Astrocyte (in vitro differentiated cells and primary cell): ENCODE measurements at regions not wholly inside any gene's neighbourhood (a gene's known extent, or its start where the extent isn't known, plus 50 kb on each side); places are given as distances from the start of the nearest gene placed in this dataset.

Experiments used
- DNase-seq: peaks from one replicate; pipeline ENCODE4 v3.0.0-alpha.2; 2010; ENCODE audit warnings: low read depth
- FAIRE-seq: peaks from 2 replicates; lab custom pipeline; 2011; peaks lifted over from hg19 to GRCh38; lab: Jason Lieb, UNC
- H2AFZ ChIP-seq: 2 replicates; pipeline ENCODE4 v1.6.0; 2012; ENCODE audit warnings: low read depth, low read length, inconsistent platforms
- H3K27ac ChIP-seq: 2 replicates; pipeline ENCODE4 v1.5.1; 2011; ENCODE audit warnings: low read depth, low read length, inconsistent platforms
- H3K27me3 ChIP-seq: 2 replicates; pipeline ENCODE4 v1.6.0; 2011; ENCODE audit warnings: low read length, inconsistent platforms; ENCODE audit not compliant: insufficient read depth
- H3K36me3 ChIP-seq: 2 replicates; pipeline ENCODE4 v1.5.1; 2011; ENCODE audit warnings: low read length, inconsistent platforms; ENCODE audit not compliant: insufficient read depth
- H3K4me1 ChIP-seq: 2 replicates; pipeline ENCODE4 v1.5.1; 2011; ENCODE audit warnings: low read length, inconsistent platforms; ENCODE audit not compliant: insufficient read depth
- H3K4me2 ChIP-seq: 2 replicates; pipeline ENCODE4 v1.6.0; 2012; ENCODE audit warnings: low read length, inconsistent platforms
- H3K4me3 ChIP-seq: 2 replicates; pipeline ENCODE4 v1.5.1; 2011; ENCODE audit warnings: low read depth, mild to moderate bottlenecking, low read length, inconsistent platforms; ENCODE audit not compliant: insufficient read depth
- H3K79me2 ChIP-seq: 2 replicates; pipeline ENCODE4 v1.6.0; 2012; ENCODE audit warnings: mild to moderate bottlenecking, low read length, inconsistent platforms; ENCODE audit not compliant: insufficient read depth
- H3K9ac ChIP-seq: 2 replicates; pipeline ENCODE4 v1.6.0; 2012; ENCODE audit warnings: mild to moderate bottlenecking, low read length, inconsistent platforms
- H3K9me3 ChIP-seq: 2 replicates; pipeline ENCODE4 v1.5.1; 2012; ENCODE audit warnings: low read depth, mild to moderate bottlenecking, low read length, inconsistent platforms; ENCODE audit not compliant: insufficient read depth
- H4K20me1 ChIP-seq: 2 replicates; pipeline ENCODE4 v1.6.0; 2012; ENCODE audit warnings: low read length, inconsistent platforms; ENCODE audit not compliant: insufficient read depth
- H3K27ac Mint-ChIP-seq: one replicate; pipeline ENCODE4 v1.8.0; 2021; ENCODE audit warnings: mild to moderate bottlenecking, mixed read lengths; ENCODE audit not compliant: unreplicated experiment
- H3K27me3 Mint-ChIP-seq: one replicate; pipeline ENCODE4 v1.8.0; 2021; ENCODE audit warnings: low read depth, mixed read lengths; ENCODE audit not compliant: unreplicated experiment
- H3K36me3 Mint-ChIP-seq: one replicate; pipeline ENCODE4 v1.8.0; 2021; ENCODE audit warnings: low read depth, mixed read lengths; ENCODE audit not compliant: unreplicated experiment
- H3K4me1 Mint-ChIP-seq: one replicate; pipeline ENCODE4 v1.8.0; 2021; ENCODE audit warnings: low read depth, mixed read lengths; ENCODE audit not compliant: unreplicated experiment
- H3K4me3 Mint-ChIP-seq: one replicate; pipeline ENCODE4 v1.8.0; 2021; ENCODE audit warnings: mild to moderate bottlenecking, moderate library complexity, mixed read lengths; ENCODE audit not compliant: unreplicated experiment
- H3K9me3 Mint-ChIP-seq: one replicate; pipeline ENCODE4 v1.8.0; 2021; ENCODE audit warnings: mild to moderate bottlenecking, mixed read lengths; ENCODE audit not compliant: unreplicated experiment
- EZH2 ChIP-seq: IDR thresholded peaks from 2 replicates; pipeline ENCODE4 v1.6.1; 2012; ENCODE audit warnings: mild to moderate bottlenecking, low read length, inconsistent platforms; ENCODE audit not compliant: insufficient read depth
- TF ChIP-seq, protein P1 (sequence below): IDR thresholded peaks from 2 replicates; pipeline ENCODE4 v1.5.1; 2011; ENCODE audit warnings: low read depth, mild to moderate bottlenecking, inconsistent platforms, low read length, moderate library complexity; ENCODE audit not compliant: insufficient read depth

DNA sequence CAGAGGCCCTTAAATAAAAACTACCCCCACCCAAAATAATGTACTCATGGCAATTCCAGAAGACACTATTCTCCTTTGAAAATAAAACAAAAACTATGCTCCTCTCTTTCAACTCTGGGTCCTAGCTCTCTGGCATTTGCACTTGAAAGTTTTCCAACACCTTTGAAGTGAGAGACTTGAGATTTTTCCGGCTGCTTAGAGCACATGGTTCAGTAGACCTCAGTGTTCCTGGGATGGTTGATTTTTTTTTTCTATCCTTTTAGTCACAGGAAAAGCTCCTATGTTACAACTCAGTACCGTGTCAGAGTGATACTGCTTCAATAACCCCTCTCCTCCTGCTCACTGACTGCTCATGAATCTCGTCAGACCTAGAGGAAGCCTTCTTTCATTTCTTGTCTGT, 118.3 kb upstream of the TUSC7 start:
- H3K9ac ChIP-seq: no peak overlapping the region
- no peak for TF ChIP-seq EZH2
- TF ChIP-seq, protein P1, sequence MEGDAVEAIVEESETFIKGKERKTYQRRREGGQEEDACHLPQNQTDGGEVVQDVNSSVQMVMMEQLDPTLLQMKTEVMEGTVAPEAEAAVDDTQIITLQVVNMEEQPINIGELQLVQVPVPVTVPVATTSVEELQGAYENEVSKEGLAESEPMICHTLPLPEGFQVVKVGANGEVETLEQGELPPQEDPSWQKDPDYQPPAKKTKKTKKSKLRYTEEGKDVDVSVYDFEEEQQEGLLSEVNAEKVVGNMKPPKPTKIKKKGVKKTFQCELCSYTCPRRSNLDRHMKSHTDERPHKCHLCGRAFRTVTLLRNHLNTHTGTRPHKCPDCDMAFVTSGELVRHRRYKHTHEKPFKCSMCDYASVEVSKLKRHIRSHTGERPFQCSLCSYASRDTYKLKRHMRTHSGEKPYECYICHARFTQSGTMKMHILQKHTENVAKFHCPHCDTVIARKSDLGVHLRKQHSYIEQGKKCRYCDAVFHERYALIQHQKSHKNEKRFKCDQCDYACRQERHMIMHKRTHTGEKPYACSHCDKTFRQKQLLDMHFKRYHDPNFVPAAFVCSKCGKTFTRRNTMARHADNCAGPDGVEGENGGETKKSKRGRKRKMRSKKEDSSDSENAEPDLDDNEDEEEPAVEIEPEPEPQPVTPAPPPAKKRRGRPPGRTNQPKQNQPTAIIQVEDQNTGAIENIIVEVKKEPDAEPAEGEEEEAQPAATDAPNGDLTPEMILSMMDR: no peak
- no peaks in the 10 kb centered on the region for H3K9me3 ChIP-seq
- no peaks in the 10 kb centered on the region for H3K4me1 ChIP-seq
- Mint-ChIP-seq H3K27ac (no peak overlapping the region), H3K9me3 (no peaks in the 10 kb centered on the region), H3K27me3 (no peaks in the 10 kb centered on the region), H3K4me1 (no peaks in the 10 kb centered on the region), H3K4me3 (no peak overlapping the region), H3K36me3 (no peaks in the 10 kb centered on the region)
- no peaks in the 10 kb centered on the region for H3K27me3 ChIP-seq
- no peak overlapping the region for H3K4me3 ChIP-seq
- H2AFZ ChIP-seq: no peak overlapping the region
- H3K4me2 ChIP-seq: no peak overlapping the region
- H3K36me3 ChIP-seq: no peaks in the 10 kb centered on the region
- DNase-seq (no peak), FAIRE-seq (no peak)
- no peaks in the 10 kb centered on the region for H4K20me1 ChIP-seq
- H3K27ac ChIP-seq: no peak overlapping the region
- H3K79me2 ChIP-seq: no peaks in the 10 kb centered on the region

DNA sequence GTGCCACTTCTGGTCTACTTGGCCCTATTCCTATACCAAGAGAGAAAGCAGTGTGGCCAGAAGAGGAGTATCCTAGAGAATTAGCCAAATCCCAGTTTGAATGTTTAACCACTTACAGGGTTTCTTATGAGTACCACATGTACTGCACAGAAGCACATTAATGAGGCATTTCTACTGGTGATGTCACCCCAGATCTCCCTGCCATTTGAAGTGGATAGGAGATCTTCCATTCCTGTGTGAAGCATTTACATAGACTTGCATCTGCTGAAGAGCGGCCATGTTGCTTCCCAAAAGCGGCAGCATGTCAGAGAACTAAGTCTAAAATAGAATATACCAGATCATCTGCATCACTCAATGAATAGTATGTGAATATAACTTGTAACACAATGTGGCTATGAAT, 108.4 kb upstream of the TUSC7 start:
- Mint-ChIP-seq H3K27ac (no peak overlapping the region), H3K36me3 (no peaks in the 10 kb centered on the region), H3K27me3 (peaks cover 3% of the 10 kb centered on the region), H3K4me1 (no peaks in the 10 kb centered on the region), H3K9me3 (no peaks in the 10 kb centered on the region), H3K4me3 (no peak overlapping the region)
- no peaks in the 10 kb centered on the region for H3K27me3 ChIP-seq
- H2AFZ ChIP-seq: no peak overlapping the region
- no peaks in the 10 kb centered on the region for H3K4me1 ChIP-seq
- DNase-seq: no peak
- no peak for FAIRE-seq
- no peaks in the 10 kb centered on the region for H3K36me3 ChIP-seq
- no peak overlapping the region for H3K27ac ChIP-seq
- no peaks in the 10 kb centered on the region for H3K79me2 ChIP-seq
- TF ChIP-seq EZH2: no peak
- TF ChIP-seq, protein P1: no peak
- no peak overlapping the region for H3K4me3 ChIP-seq
- H3K9me3 ChIP-seq: no peaks in the 10 kb centered on the region
- no peak overlapping the region for H3K9ac ChIP-seq
- H3K4me2 ChIP-seq: no peak overlapping the region
- no peaks in the 10 kb centered on the region for H4K20me1 ChIP-seq

DNA sequence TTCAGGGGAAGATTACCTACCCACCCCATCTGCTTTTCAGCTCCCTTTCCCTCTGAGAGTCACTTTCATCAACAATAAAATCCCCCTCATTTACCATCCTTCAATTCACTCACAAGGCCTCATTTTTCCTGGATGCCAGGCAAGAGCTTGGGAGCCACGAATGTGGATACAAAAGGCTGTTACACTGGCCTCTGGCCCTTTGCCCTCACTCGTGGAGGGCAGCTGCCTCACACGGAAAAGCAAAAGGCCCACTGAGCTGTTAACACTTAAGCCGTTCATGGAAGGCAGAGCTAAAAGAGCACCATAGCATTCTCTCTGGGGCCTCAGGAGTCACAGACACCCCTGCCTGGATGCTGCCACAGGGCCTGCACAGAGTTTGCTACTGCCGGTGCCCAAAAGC, 102.4 kb upstream of the TUSC7 start:
- TF ChIP-seq, protein P1: no peak
- TF ChIP-seq EZH2: no peak
- H3K27me3 Mint-ChIP-seq: no peaks in the 10 kb centered on the region
- Histone ChIP-seq H4K20me1 (no peaks in the 10 kb centered on the region), H3K4me3 (no peak overlapping the region), H3K9me3 (no peaks in the 10 kb centered on the region), H3K9ac (no peak overlapping the region), H3K4me1 (no peaks in the 10 kb centered on the region), H3K27me3 (no peaks in the 10 kb centered on the region), H3K27ac (no peak overlapping the region), H3K36me3 (no peaks in the 10 kb centered on the region), H2AFZ (no peak overlapping the region), H3K4me2 (no peak overlapping the region), H3K79me2 (no peaks in the 10 kb centered on the region)
- H3K9me3 Mint-ChIP-seq: no peaks in the 10 kb centered on the region
- no peak for DNase-seq
- no peak overlapping the region for H3K4me3 Mint-ChIP-seq
- FAIRE-seq: no peak
- H3K36me3 Mint-ChIP-seq: no peaks in the 10 kb centered on the region
- H3K4me1 Mint-ChIP-seq: no peaks in the 10 kb centered on the region
- no peak overlapping the region for H3K27ac Mint-ChIP-seq
